ENCODE measurements at regions not wholly inside any gene's neighbourhood (a gene's known extent, or its start where the extent isn't known, plus 50 kb on each side); places are given as distances from the start of the nearest gene placed in this dataset.

DNA sequence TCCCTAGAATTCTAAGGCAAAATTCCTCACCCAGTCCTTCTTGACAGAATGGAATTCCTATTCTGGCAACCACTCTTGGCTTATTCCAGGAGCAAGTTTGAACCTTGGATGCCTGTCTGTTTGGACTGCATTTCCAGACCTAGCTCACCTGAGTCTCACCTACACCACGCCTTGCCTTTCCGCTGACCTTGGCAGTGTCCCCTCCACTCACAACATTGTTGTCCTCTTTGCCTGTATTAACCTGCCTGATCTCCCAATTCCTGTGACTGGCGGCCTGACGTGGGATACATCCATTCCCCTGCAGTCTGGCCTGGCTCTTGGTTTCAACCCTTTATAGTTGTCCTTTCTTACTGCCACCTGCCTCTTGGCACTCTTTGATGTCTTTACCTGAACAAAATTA, 281.4 kb upstream of the SOX4 start:
- no peak for FAIRE-seq
- Mint-ChIP-seq H3K27me3 (ENCODE audit: low read depth, unreplicated experiment) (peaks cover 14% of the 10 kb centered on the region), H3K27ac (ENCODE audit: unreplicated experiment) (no peak overlapping the region)

DNA sequence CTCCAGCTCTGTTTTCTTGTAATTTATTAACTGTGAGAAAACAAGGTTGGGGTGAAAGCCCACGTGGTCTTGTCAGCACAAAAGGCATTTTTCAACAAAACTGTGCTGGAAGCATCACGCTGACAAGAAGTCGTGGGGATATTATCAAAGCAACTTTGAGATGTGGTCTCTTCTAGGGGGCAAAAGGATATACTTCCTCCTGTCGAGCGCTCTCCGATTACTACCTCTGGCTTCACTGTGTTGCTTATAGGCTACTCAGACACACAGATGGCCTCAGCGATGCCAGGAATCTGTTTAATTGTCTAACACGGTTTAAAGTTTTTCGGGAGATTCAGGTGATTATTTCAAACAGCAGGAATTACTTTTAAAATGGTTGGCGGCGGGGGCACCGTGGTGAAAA, 275.9 kb upstream of the SOX4 start:
- Histone ChIP-seq H3K9me3 (ENCODE audit: insufficient read depth, low read depth, low read length) (no peaks in the 10 kb centered on the region), H3K4me2 (ENCODE audit: low read length) (no peak overlapping the region), H3K36me3 (ENCODE audit: insufficient read depth, low read length) (no peaks in the 10 kb centered on the region), H2AFZ (ENCODE audit: low read depth, low read length) (no peak overlapping the region), H3K4me3 (ENCODE audit: insufficient read depth, low read depth, low read length) (no peak overlapping the region), H3K79me2 (ENCODE audit: insufficient read depth, low read length) (no peaks in the 10 kb centered on the region), H3K27me3 (ENCODE audit: insufficient read depth, low read length) (no peaks in the 10 kb centered on the region), H3K4me1 (ENCODE audit: insufficient read depth, low read length) (no peaks in the 10 kb centered on the region), H3K27ac (ENCODE audit: low read depth, low read length) (no peak overlapping the region), H3K9ac (ENCODE audit: low read length) (no peak overlapping the region), H4K20me1 (ENCODE audit: insufficient read depth, low read length) (no peaks in the 10 kb centered on the region)
- Mint-ChIP-seq H3K4me1 (ENCODE audit: low read depth, unreplicated experiment) (peaks cover 4% of the 10 kb centered on the region), H3K36me3 (ENCODE audit: low read depth, unreplicated experiment) (no peaks in the 10 kb centered on the region), H3K27ac (ENCODE audit: unreplicated experiment) (no peak overlapping the region), H3K27me3 (ENCODE audit: low read depth, unreplicated experiment) (no peaks in the 10 kb centered on the region), H3K9me3 (ENCODE audit: unreplicated experiment) (peaks cover 4% of the 10 kb centered on the region), H3K4me3 (ENCODE audit: unreplicated experiment) (no peak overlapping the region)
- TF ChIP-seq, protein P1, sequence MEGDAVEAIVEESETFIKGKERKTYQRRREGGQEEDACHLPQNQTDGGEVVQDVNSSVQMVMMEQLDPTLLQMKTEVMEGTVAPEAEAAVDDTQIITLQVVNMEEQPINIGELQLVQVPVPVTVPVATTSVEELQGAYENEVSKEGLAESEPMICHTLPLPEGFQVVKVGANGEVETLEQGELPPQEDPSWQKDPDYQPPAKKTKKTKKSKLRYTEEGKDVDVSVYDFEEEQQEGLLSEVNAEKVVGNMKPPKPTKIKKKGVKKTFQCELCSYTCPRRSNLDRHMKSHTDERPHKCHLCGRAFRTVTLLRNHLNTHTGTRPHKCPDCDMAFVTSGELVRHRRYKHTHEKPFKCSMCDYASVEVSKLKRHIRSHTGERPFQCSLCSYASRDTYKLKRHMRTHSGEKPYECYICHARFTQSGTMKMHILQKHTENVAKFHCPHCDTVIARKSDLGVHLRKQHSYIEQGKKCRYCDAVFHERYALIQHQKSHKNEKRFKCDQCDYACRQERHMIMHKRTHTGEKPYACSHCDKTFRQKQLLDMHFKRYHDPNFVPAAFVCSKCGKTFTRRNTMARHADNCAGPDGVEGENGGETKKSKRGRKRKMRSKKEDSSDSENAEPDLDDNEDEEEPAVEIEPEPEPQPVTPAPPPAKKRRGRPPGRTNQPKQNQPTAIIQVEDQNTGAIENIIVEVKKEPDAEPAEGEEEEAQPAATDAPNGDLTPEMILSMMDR (IDR thresholded peaks at IDR 0.05; ENCODE audit: insufficient read depth, low read depth, low read length), result no peak
- TF ChIP-seq EZH2 (IDR thresholded peaks at IDR 0.05; ENCODE audit: insufficient read depth, low read length), result no peak
- DNase-seq (ENCODE audit: low read depth) (no peak), FAIRE-seq (no peak)

More for the DNA sequence above, 281.4 kb upstream of the SOX4 start:
- Histone ChIP-seq H3K9ac (ENCODE audit: low read length) (no peak overlapping the region), H4K20me1 (ENCODE audit: insufficient read depth, low read length) (no peaks in the 10 kb centered on the region), H3K4me3 (ENCODE audit: insufficient read depth, low read depth, low read length) (no peak overlapping the region), H3K27ac (ENCODE audit: low read depth, low read length) (no peak overlapping the region), H3K9me3 (ENCODE audit: insufficient read depth, low read depth, low read length) (no peaks in the 10 kb centered on the region), H3K36me3 (ENCODE audit: insufficient read depth, low read length) (no peaks in the 10 kb centered on the region), H2AFZ (ENCODE audit: low read depth, low read length) (no peak overlapping the region), H3K79me2 (ENCODE audit: insufficient read depth, low read length) (no peaks in the 10 kb centered on the region), H3K4me2 (ENCODE audit: low read length) (no peak overlapping the region), H3K27me3 (ENCODE audit: insufficient read depth, low read length) (no peaks in the 10 kb centered on the region), H3K4me1 (ENCODE audit: insufficient read depth, low read length) (no peaks in the 10 kb centered on the region)
- Mint-ChIP-seq H3K4me1 (ENCODE audit: low read depth, unreplicated experiment) (no peaks in the 10 kb centered on the region), H3K4me3 (ENCODE audit: unreplicated experiment) (no peak overlapping the region), H3K36me3 (ENCODE audit: low read depth, unreplicated experiment) (no peaks in the 10 kb centered on the region), H3K9me3 (ENCODE audit: unreplicated experiment) (no peaks in the 10 kb centered on the region)
- TF ChIP-seq, protein P1 (IDR thresholded peaks at IDR 0.05; ENCODE audit: insufficient read depth, low read depth, low read length), result no peak
- TF ChIP-seq EZH2 (IDR thresholded peaks at IDR 0.05; ENCODE audit: insufficient read depth, low read length), result no peak
- DNase-seq (ENCODE audit: low read depth), result no peak

DNA sequence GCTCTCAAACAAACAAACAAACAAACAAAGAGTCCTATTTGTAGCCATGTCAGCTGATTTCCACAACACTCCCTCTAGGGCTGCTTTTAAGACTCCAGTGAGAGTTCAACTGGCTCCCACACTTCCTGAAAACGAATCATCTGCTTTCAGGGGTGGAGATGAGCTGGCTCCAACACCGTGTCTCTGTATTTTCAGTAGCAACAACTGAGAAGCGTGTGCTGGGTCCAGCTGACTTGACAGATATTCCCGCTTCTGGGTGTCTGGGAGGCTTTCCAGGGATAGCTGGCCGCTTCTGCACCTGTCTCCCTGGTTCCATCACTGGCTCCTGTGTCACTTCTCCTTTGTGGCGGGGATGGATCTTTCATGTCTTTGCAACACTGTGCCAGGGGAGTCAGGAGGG, 272.5 kb upstream of the SOX4 start:
- Histone ChIP-seq H3K4me3 (ENCODE audit: insufficient read depth, low read depth, low read length) (no peak overlapping the region), H3K36me3 (ENCODE audit: insufficient read depth, low read length) (no peaks in the 10 kb centered on the region), H2AFZ (ENCODE audit: low read depth, low read length) (no peak overlapping the region), H3K9me3 (ENCODE audit: insufficient read depth, low read depth, low read length) (no peaks in the 10 kb centered on the region), H3K27me3 (ENCODE audit: insufficient read depth, low read length) (no peaks in the 10 kb centered on the region), H3K4me2 (ENCODE audit: low read length) (no peak overlapping the region), H3K27ac (ENCODE audit: low read depth, low read length) (no peak overlapping the region), H4K20me1 (ENCODE audit: insufficient read depth, low read length) (no peaks in the 10 kb centered on the region), H3K79me2 (ENCODE audit: insufficient read depth, low read length) (no peaks in the 10 kb centered on the region), H3K4me1 (ENCODE audit: insufficient read depth, low read length) (no peaks in the 10 kb centered on the region), H3K9ac (ENCODE audit: low read length) (no peak overlapping the region)
- no peak for DNase-seq (ENCODE audit: low read depth)
- H3K4me3 Mint-ChIP-seq (ENCODE audit: unreplicated experiment), result no peak overlapping the region
- no peaks in the 10 kb centered on the region for H3K36me3 Mint-ChIP-seq (ENCODE audit: low read depth, unreplicated experiment)
- peaks cover 4% of the 10 kb centered on the region for H3K4me1 Mint-ChIP-seq (ENCODE audit: low read depth, unreplicated experiment)
- no peaks in the 10 kb centered on the region for H3K27me3 Mint-ChIP-seq (ENCODE audit: low read depth, unreplicated experiment)
- no peak overlapping the region for H3K27ac Mint-ChIP-seq (ENCODE audit: unreplicated experiment)
- peaks cover 4% of the 10 kb centered on the region for H3K9me3 Mint-ChIP-seq (ENCODE audit: unreplicated experiment)
- TF ChIP-seq, protein P1 (IDR thresholded peaks at IDR 0.05; ENCODE audit: insufficient read depth, low read depth, low read length), result no peak
- no peak for TF ChIP-seq EZH2 (IDR thresholded peaks at IDR 0.05; ENCODE audit: insufficient read depth, low read length)
- no peak for FAIRE-seq

Data from astrocyte (in vitro differentiated cells and primary cell).